PC-3 (cell line): ENCODE measurements at regions not wholly inside any gene's neighbourhood (a gene's known extent, or its start where the extent isn't known, plus 50 kb on each side); places are given as distances from the start of the nearest gene placed in this dataset.

Experiments used
- CTCF ChIP-seq: fragments of 300-600 bp; sonication (generic); conservative IDR thresholded peaks from 2 replicates; pipeline ENCODE4 v1.5.1; 2017; ENCODE audit warnings: antibody characterized with exemption, low read depth, mild to moderate bottlenecking, low read length
- EZH2 ChIP-seq: fragments of 300-600 bp; sonication (generic); IDR thresholded peaks from one replicate; pipeline ENCODE4 v1.6.1; 2017; ENCODE audit warnings: antibody characterized with exemption, mild to moderate bottlenecking, low read length; ENCODE audit not compliant: unreplicated experiment
- EZH2phosphoT487 ChIP-seq: fragments of 300-600 bp; sonication (generic); IDR thresholded peaks from 2 replicates; pipeline ENCODE4 v1.6.1; 2018; ENCODE audit warnings: mild to moderate bottlenecking, antibody characterized with exemption, low read length, borderline replicate concordance

- TF ChIP-seq CTCF: peak; percentile 47; the same call in 1 of the 2 replicates
- no peak for TF ChIP-seq EZH2
- no peak for TF ChIP-seq EZH2phosphoT487
Observed at GRCh38 chr5:30650311-30650710, 543.2 kb upstream of the CDH6 start.
